Nephron (organoid): ENCODE measurements at regions not wholly inside any gene's neighbourhood (a gene's known extent, or its start where the extent isn't known, plus 50 kb on each side); places are given as distances from the start of the nearest gene placed in this dataset.
"Not testable (repeated sequence)": the region's sequence is repeated elsewhere in the genome, so short reads cannot be mapped to it uniquely, and the experiment has no call there.

Experiments used
- H3K27ac Mint-ChIP-seq, 3 experiments: 2 replicates each; pipeline ENCODE4 v1.8.0; 2020; ENCODE audit warnings: mixed read lengths in 3 of 3, mild to moderate bottlenecking in 2 of 3, moderate library complexity in 1 of 3
- H3K27me3 Mint-ChIP-seq: 2 replicates; pipeline ENCODE4 v1.8.0; 2021; ENCODE audit warnings: low read depth, mild to moderate bottlenecking, moderate library complexity, mixed read lengths
- H3K36me3 Mint-ChIP-seq: 2 replicates; pipeline ENCODE4 v1.8.0; 2020; ENCODE audit warnings: low read depth, mixed read lengths
- H3K4me1 Mint-ChIP-seq: 2 replicates; pipeline ENCODE4 v1.8.0; 2020; ENCODE audit warnings: mixed read lengths
- H3K4me3 Mint-ChIP-seq, 3 experiments: 2 replicates each; pipeline ENCODE4 v1.8.0; 2020; ENCODE audit warnings: mild to moderate bottlenecking in 3 of 3, mixed read lengths in 3 of 3, moderate library complexity in 2 of 3
- H3K9me3 Mint-ChIP-seq: 2 replicates; pipeline ENCODE4 v1.8.0; 2020; ENCODE audit warnings: mixed read lengths
- CTCF ChIP-seq, 3 experiments: fragments of 200-600 bp; sonication (generic); IDR thresholded peaks; one replicate each; pipeline ENCODE4 v1.5.0; 2021; ENCODE audit warnings: antibody characterized with exemption in 3 of 3; ENCODE audit not compliant: unreplicated experiment in 3 of 3

GRCh38 chr7:119252962-119253361 lies 1020.0 kb upstream of the KCND2 start:
- no peak overlapping the region for H3K27ac Mint-ChIP-seq
- H3K4me1 Mint-ChIP-seq = no peaks in the 10 kb centered on the region
- no peaks in the 10 kb centered on the region for H3K36me3 Mint-ChIP-seq
- no peak overlapping the region for H3K4me3 Mint-ChIP-seq
- no peaks in the 10 kb centered on the region for H3K9me3 Mint-ChIP-seq
- no peak for TF ChIP-seq CTCF (IDR thresholded peaks at IDR 0.05; ENCODE audit: unreplicated experiment in 3 of 3)
- no peaks in the 10 kb centered on the region for H3K27me3 Mint-ChIP-seq

GRCh38 chr7:119254742-119255141 lies 1018.2 kb upstream of the KCND2 start:
- TF ChIP-seq CTCF (IDR thresholded peaks at IDR 0.05; ENCODE audit: unreplicated experiment in 3 of 3) = no peak
- H3K36me3 Mint-ChIP-seq = no peaks in the 10 kb centered on the region
- no peak overlapping the region for H3K27ac Mint-ChIP-seq
- H3K4me3 Mint-ChIP-seq = no peak overlapping the region
- no peaks in the 10 kb centered on the region for H3K27me3 Mint-ChIP-seq
- H3K4me1 Mint-ChIP-seq = no peaks in the 10 kb centered on the region
- H3K9me3 Mint-ChIP-seq = no peaks in the 10 kb centered on the region

GRCh38 chr7:119256001-119256400 lies 1017.0 kb upstream of the KCND2 start:
- H3K4me3 Mint-ChIP-seq = no peak overlapping the region
- TF ChIP-seq CTCF (IDR thresholded peaks at IDR 0.05; ENCODE audit: unreplicated experiment in 3 of 3) = no peak
- no peaks in the 10 kb centered on the region for H3K4me1 Mint-ChIP-seq
- H3K36me3 Mint-ChIP-seq = no peaks in the 10 kb centered on the region
- no peaks in the 10 kb centered on the region for H3K27me3 Mint-ChIP-seq
- H3K27ac Mint-ChIP-seq = no peak overlapping the region
- no peaks in the 10 kb centered on the region for H3K9me3 Mint-ChIP-seq

- H3K36me3 Mint-ChIP-seq = no peaks in the 10 kb centered on the region
- no peak overlapping the region for H3K4me3 Mint-ChIP-seq
- no peaks in the 10 kb centered on the region for H3K4me1 Mint-ChIP-seq
- no peaks in the 10 kb centered on the region for H3K9me3 Mint-ChIP-seq
- no peak overlapping the region for H3K27ac Mint-ChIP-seq
- H3K27me3 Mint-ChIP-seq = no peaks in the 10 kb centered on the region
- TF ChIP-seq CTCF (IDR thresholded peaks at IDR 0.05; ENCODE audit: unreplicated experiment in 3 of 3) = no peak
These were observed 1016.4 kb upstream of the KCND2 start for GRCh38 chr7:119256446-119257131.

- not testable (repeated sequence) for H3K4me3 Mint-ChIP-seq, H3K4me1 Mint-ChIP-seq, H3K27ac Mint-ChIP-seq, H3K36me3 Mint-ChIP-seq, H3K27me3 Mint-ChIP-seq, H3K9me3 Mint-ChIP-seq
These were observed 1006.2 kb upstream of the KCND2 start for GRCh38 chr7:119266790-119267189.

GRCh38 chr7:119270045-119270464 lies 1002.9 kb upstream of the KCND2 start:
- Mint-ChIP-seq H3K36me3 (no peaks in the 10 kb centered on the region), H3K27me3 (no peaks in the 10 kb centered on the region), H3K9me3 (no peaks in the 10 kb centered on the region), H3K27ac (no peak overlapping the region), H3K4me1 (no peaks in the 10 kb centered on the region), H3K4me3 (no peak overlapping the region)
- peak; percentile 81 to 90 (median 83) for TF ChIP-seq CTCF (IDR thresholded peaks at IDR 0.05; ENCODE audit: unreplicated experiment in 3 of 3)
